PFSK-1 (cell line): ENCODE measurements at regions not wholly inside any gene's neighbourhood (a gene's known extent, or its start where the extent isn't known, plus 50 kb on each side); places are given as distances from the start of the nearest gene placed in this dataset.

Source experiments
- FOXP2 ChIP-seq: optimal IDR thresholded peaks from 2 replicates; pipeline ENCODE3; 2011; ENCODE audit warnings: borderline replicate concordance, control low read depth, inconsistent platforms; ENCODE audit not compliant: insufficient read depth; ENCODE audit errors: extremely low read length, extremely low read depth
- POLR2AphosphoS5 ChIP-seq: IDR thresholded peaks from 2 replicates; pipeline ENCODE4 v1.6.1; 2012; ENCODE audit warnings: low read depth, mild to moderate bottlenecking, control low read depth, low read length, moderate library complexity
- REST ChIP-seq, 2 experiments: IDR thresholded peaks; 2 replicates each; pipeline versions ENCODE4 v1.6.1 to v1.8.0; 2011 to 2012; ENCODE audit warnings: low read depth in 2 of 2, low read length in 2 of 2, control low read depth in 1 of 2, inconsistent platforms in 1 of 2, mild to moderate bottlenecking in 1 of 2, moderate library complexity in 1 of 2; ENCODE audit not compliant: insufficient read depth in 1 of 2
- SIN3A ChIP-seq: IDR thresholded peaks from 2 replicates; pipeline ENCODE4 v1.6.1; 2012; ENCODE audit warnings: mild to moderate bottlenecking, low read length, moderate library complexity, borderline replicate concordance; ENCODE audit not compliant: insufficient read depth
- TAF1 ChIP-seq: IDR thresholded peaks from 2 replicates; pipeline ENCODE4 v1.6.1; 2012; ENCODE audit warnings: low read length, control low read depth, borderline replicate concordance; ENCODE audit not compliant: insufficient read depth

- TF ChIP-seq POLR2AphosphoS5 (no peak), FOXP2 (no peak), TAF1 (no peak), SIN3A (no peak), REST (IDR thresholded peaks at IDR 0.05; ENCODE audit: insufficient read depth in 1 of 2, low read depth in 2 of 2, low read length in 2 of 2) (no peak)
Observed at GRCh38 chr20:36101192-36101591, 53.3 kb upstream of the EPB41L1 start.

GRCh38 chr20:36102306-36102705 lies 52.2 kb upstream of the EPB41L1 start:
- TF ChIP-seq REST (IDR thresholded peaks at IDR 0.05; ENCODE audit: insufficient read depth in 1 of 2, low read depth in 2 of 2, low read length in 2 of 2) = no peak
- TF ChIP-seq FOXP2 = no peak
- no peak for TF ChIP-seq SIN3A
- TF ChIP-seq POLR2AphosphoS5 = no peak
- no peak for TF ChIP-seq TAF1

- TF ChIP-seq POLR2AphosphoS5 (no peak), SIN3A (no peak), TAF1 (no peak), FOXP2 (no peak), REST (IDR thresholded peaks at IDR 0.05; ENCODE audit: insufficient read depth in 1 of 2, low read depth in 2 of 2, low read length in 2 of 2) (no peak)
Observed at GRCh38 chr20:36102809-36103596, 51.5 kb upstream of the EPB41L1 start.

- no peak for TF ChIP-seq POLR2AphosphoS5
- no peak for TF ChIP-seq SIN3A
- TF ChIP-seq FOXP2 = no peak
- no peak for TF ChIP-seq REST (IDR thresholded peaks at IDR 0.05; ENCODE audit: insufficient read depth in 1 of 2, low read depth in 2 of 2, low read length in 2 of 2)
- no peak for TF ChIP-seq TAF1
Observed at GRCh38 chr20:36104244-36104643, 50.3 kb upstream of the EPB41L1 start.
